ENCODE measurements at regions not wholly inside any gene's neighbourhood (a gene's known extent, or its start where the extent isn't known, plus 50 kb on each side); places are given as distances from the start of the nearest gene placed in this dataset.
"Not testable (repeated sequence)": the region's sequence is repeated elsewhere in the genome, so short reads cannot be mapped to it uniquely, and the experiment has no call there.

DNA sequence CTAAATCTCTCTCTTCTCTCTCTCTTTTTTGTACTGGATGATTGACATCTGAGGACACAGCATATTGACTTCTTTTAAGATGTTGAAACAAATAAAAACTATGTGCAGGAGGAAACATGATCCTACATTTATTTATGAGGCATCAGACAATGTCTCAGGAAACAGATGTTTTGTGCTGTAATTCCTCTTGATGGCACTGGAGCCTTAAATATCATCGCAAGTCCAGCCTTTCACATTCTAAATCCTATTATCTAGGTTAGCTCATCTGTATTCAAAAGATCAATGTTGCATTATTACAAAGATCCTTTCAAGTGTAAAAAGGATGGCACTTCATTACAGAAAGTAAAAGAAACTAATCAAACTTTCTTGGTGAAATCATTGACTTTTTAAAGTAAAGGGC is 63.9 kb downstream of the MAT2B start:
- no CpG with 5 or more reads among the region's 1 CpG for WGBS (ENCODE audit: insufficient coverage, low lambda C conversion rate)
- H3K36me3 ChIP-seq (ENCODE audit: control insufficient read depth, insufficient read depth, low read length), result no peaks in the 10 kb centered on the region
- no peak for DNase-seq

DNA sequence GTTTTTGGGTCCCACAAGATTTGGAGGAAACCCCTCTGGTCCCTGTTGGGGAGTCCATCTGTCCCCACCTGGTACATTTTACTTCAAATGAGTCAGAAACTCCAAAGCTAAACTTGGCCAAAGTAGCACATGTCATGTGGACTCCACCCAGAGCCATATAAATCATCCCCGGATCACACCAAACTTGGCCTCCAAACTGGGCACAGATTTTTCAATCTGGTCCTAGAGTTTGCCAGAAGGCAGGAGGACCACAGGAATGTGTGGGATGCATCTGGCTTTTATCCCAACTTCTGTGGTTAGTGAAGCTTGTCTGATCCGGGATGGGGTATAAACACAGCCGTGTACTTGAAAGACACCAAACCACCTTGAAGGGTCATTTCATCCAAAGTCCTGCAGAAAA is 66.3 kb downstream of the MAT2B start:
- no peak overlapping the region for H3K27ac ChIP-seq (ENCODE audit: low read length)
- peaks cover 11% of the 10 kb centered on the region for H3K27me3 ChIP-seq (ENCODE audit: control insufficient read depth, insufficient read depth, low read length)
- DNase-seq, result no peak
- H3K9me3 ChIP-seq (ENCODE audit: control insufficient read depth, low read depth, low read length), result no peaks in the 10 kb centered on the region
- H3K36me3 ChIP-seq (ENCODE audit: control insufficient read depth, insufficient read depth, low read length), result no peaks in the 10 kb centered on the region
- no peaks in the 10 kb centered on the region for H3K4me1 ChIP-seq (ENCODE audit: control insufficient read depth, insufficient read depth, low read length)
- 60% methylated on average over 1 of the region's 3 CpGs for WGBS (ENCODE audit: insufficient coverage, low lambda C conversion rate)
- H3K4me3 ChIP-seq (ENCODE audit: low read length), result no peak overlapping the region

More for the DNA sequence above, 63.9 kb downstream of the MAT2B start:
- Histone ChIP-seq H3K4me1 (ENCODE audit: control insufficient read depth, insufficient read depth, low read length) (peaks cover 4% of the 10 kb centered on the region), H3K27ac (ENCODE audit: low read length) (no peak overlapping the region), H3K9me3 (ENCODE audit: control insufficient read depth, low read depth, low read length) (no peaks in the 10 kb centered on the region), H3K27me3 (ENCODE audit: control insufficient read depth, insufficient read depth, low read length) (peaks cover 28% of the 10 kb centered on the region), H3K4me3 (ENCODE audit: low read length) (no peak overlapping the region)

DNA sequence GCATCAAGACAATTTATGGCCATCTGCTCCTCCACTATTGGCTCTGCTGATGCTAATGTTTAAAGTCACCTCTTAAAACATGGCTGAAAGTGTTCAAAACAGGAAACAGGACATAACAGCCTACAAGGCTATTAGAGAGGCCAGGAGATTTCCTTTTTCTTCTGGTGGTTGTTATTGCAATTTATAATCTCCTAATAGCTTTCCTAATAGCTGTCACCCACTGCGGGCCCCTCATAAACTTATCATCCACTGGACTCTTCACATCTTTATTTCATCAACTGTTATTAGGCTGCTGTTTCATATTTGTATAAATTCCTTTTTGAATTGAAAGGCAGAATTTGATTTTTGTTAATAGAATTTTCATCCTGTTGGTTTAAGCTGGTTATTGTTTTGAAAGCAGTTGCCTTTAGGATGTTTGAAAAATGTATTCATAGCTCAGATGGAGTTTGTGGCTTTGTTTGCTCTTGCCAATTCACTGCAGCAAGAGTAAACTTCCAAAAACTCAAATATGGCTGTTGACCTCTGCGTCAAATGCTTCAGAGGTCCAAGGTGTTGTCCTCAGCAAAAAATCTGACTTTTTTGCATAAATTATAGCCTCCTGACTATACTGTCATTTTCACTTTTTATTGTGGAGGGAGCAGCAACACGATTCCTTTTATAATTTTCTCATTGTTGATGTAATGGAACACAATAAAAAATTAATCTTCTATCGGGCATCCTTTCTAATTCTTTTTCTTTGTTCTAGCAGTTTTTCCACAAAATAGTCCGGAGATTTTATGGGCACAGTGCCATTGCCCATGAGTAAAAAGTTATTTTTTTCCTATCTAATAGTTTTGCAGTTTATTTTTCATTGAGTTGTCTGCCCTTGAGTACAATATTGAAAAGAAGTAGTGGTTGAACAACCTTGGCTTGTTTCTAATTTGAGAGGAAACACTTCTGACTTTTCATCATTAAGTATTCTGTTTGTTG is 69.3 kb downstream of the MAT2B start:
- no peak overlapping the region for H3K27ac ChIP-seq (ENCODE audit: low read length)
- no peaks in the 10 kb centered on the region for H3K4me1 ChIP-seq (ENCODE audit: control insufficient read depth, insufficient read depth, low read length)
- no peaks in the 10 kb centered on the region for H3K27me3 ChIP-seq (ENCODE audit: control insufficient read depth, insufficient read depth, low read length)
- no peaks in the 10 kb centered on the region for H3K36me3 ChIP-seq (ENCODE audit: control insufficient read depth, insufficient read depth, low read length)
- DNase-seq, result no peak
- H3K4me3 ChIP-seq (ENCODE audit: low read length), result no peak overlapping the region
- H3K9me3 ChIP-seq (ENCODE audit: control insufficient read depth, low read depth, low read length), result no peaks in the 10 kb centered on the region
- 83% methylated on average over 2 of the region's 5 CpGs for WGBS (ENCODE audit: insufficient coverage, low lambda C conversion rate)

DNA sequence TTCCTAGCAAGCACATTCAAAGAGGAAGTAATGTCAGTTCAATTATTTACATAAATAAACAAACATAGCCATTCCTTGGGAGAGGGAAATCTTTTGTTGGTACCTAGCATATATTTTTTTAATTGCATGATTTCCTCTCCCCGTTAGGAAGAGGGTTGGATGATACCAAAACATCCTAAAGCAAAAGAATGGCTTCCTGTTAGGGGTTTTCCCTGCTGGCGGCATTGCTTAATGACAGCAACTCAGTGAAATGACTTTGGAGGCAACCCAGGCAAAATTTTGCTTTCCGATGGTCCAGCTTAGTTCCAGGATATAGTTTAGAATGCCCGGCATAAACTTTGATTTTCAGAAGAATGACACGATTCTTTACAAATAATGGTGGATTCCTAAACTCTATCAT is 73.2 kb downstream of the MAT2B start:
- Histone ChIP-seq H3K36me3 (ENCODE audit: control insufficient read depth, insufficient read depth, low read length) (no peaks in the 10 kb centered on the region), H3K4me3 (ENCODE audit: low read length) (no peak overlapping the region), H3K9me3 (ENCODE audit: control insufficient read depth, low read depth, low read length) (no peaks in the 10 kb centered on the region), H3K27ac (ENCODE audit: low read length) (no peak overlapping the region), H3K4me1 (ENCODE audit: control insufficient read depth, insufficient read depth, low read length) (no peaks in the 10 kb centered on the region), H3K27me3 (ENCODE audit: control insufficient read depth, insufficient read depth, low read length) (no peaks in the 10 kb centered on the region)
- no CpG with 5 or more reads among the region's 5 CpGs for WGBS (ENCODE audit: insufficient coverage, low lambda C conversion rate)
- DNase-seq, result no peak

DNA sequence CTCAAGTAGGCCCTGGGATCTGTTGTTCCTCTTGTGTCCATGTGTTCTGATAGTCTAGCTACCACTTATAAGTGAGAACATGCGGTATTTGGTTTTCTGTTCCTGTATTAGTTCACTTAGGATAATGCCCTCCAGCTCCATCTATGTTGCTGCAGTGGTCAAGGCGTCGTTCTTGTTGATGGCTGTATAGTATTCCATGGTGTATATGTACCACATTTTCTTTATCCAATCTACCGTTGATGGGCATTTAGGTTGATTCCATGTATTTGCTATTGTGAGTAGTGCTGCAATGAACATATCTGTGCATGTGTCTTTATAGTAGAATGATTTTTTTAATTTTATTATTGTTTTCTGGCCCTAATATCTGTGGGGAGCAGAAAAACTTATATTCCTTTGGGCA is 74.3 kb downstream of the MAT2B start:
- H3K4me3 ChIP-seq (ENCODE audit: low read length), result no peak overlapping the region
- WGBS (ENCODE audit: insufficient coverage, low lambda C conversion rate), result no CpG with 5 or more reads among the region's 4 CpGs
- H3K9me3 ChIP-seq (ENCODE audit: control insufficient read depth, low read depth, low read length), result peaks cover 4% of the 10 kb centered on the region
- no peaks in the 10 kb centered on the region for H3K4me1 ChIP-seq (ENCODE audit: control insufficient read depth, insufficient read depth, low read length)
- no peaks in the 10 kb centered on the region for H3K36me3 ChIP-seq (ENCODE audit: control insufficient read depth, insufficient read depth, low read length)
- DNase-seq, result no peak
- no peaks in the 10 kb centered on the region for H3K27me3 ChIP-seq (ENCODE audit: control insufficient read depth, insufficient read depth, low read length)
- no peak overlapping the region for H3K27ac ChIP-seq (ENCODE audit: low read length)

DNA sequence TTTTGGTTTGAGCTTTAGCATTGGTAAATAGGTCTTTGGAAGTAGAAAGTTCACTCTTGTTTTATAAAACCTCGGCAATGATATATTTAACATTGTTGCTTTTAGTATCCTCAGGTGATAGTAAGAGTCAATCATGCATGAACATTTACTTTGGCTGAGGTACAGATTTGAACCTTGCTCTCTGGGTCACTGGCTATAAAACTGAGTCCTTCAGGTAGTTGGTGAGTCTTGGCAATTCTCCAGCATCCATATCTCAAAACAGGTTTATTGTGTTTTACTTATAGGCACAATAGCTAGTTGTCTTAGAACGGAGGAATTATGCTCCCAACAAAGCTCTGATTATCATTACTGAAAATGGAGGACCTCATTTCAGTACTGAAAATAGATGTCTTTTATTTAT is 75.1 kb downstream of the MAT2B start:
- Histone ChIP-seq H3K9me3 (ENCODE audit: control insufficient read depth, low read depth, low read length) (peaks cover 4% of the 10 kb centered on the region), H3K36me3 (ENCODE audit: control insufficient read depth, insufficient read depth, low read length) (no peaks in the 10 kb centered on the region), H3K27ac (ENCODE audit: low read length) (no peak overlapping the region), H3K4me1 (ENCODE audit: control insufficient read depth, insufficient read depth, low read length) (no peaks in the 10 kb centered on the region), H3K27me3 (ENCODE audit: control insufficient read depth, insufficient read depth, low read length) (no peaks in the 10 kb centered on the region), H3K4me3 (ENCODE audit: low read length) (no peak overlapping the region)
- WGBS (ENCODE audit: insufficient coverage, low lambda C conversion rate), result no CpG with 5 or more reads among the region's 2 CpGs
- DNase-seq, result peak; percentile 87 to 96

DNA sequence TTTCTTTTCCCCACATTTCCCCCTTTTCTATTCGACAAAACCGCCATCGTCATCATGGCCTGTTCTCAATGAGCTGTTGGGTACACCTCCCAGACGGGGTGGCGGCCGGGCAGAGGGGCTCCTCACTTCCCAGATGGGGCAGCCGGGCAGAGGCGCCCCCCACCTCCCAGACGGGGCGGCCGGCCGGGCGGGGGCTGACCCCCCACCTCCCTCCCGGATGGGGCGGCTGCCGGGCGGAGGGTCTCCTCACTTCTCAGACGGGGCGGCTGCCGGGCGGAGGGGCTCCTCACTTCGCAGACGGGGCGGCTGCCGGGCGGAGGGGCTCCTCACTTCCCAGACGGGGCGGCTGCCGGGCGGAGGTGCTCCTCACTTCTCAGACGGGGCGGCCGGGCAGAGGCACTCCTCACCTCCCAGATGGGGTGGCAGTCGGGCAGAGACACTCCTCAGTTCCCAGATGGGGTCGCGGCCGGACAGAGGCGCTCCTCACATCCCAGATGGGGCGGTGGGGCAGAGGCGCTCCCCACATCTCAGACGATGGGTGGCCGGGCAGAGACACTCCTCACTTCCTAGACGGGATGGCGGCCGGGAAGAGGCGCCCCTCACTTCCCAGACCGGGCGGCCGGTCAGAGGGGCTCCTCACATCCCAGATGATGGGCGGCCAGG is 78.2 kb downstream of the MAT2B start:
- no CpG with 5 or more reads among the region's 50 CpGs for WGBS (ENCODE audit: insufficient coverage, low lambda C conversion rate)
- H3K36me3 ChIP-seq (ENCODE audit: control insufficient read depth, insufficient read depth, low read length); H3K9me3 ChIP-seq (ENCODE audit: control insufficient read depth, low read depth, low read length); H3K4me1 ChIP-seq (ENCODE audit: control insufficient read depth, insufficient read depth, low read length); H3K27me3 ChIP-seq (ENCODE audit: control insufficient read depth, insufficient read depth, low read length); DNase-seq; H3K4me3 ChIP-seq (ENCODE audit: low read length); H3K27ac ChIP-seq (ENCODE audit: low read length): not testable (repeated sequence)

DNA sequence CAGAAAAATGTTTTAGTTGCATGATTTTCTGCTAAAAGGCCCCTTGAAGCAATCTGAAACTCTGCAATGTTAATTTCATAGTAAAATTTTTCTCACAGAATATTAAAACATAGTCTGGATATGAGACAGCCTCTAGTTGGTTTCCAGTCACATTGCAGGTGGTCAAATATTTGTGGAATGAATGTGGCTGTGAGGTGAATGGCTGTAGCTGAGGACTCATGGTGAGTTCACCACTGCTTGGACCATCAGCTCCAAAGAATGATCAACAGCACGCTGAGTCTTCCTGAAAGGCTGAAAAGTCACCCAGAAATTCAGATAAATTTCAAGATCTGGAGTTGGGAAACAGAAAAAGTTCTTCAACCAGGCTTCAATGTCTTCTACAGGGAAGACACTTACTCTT is 79.8 kb downstream of the MAT2B start:
- Histone ChIP-seq H3K27me3 (ENCODE audit: control insufficient read depth, insufficient read depth, low read length) (no peaks in the 10 kb centered on the region), H3K36me3 (ENCODE audit: control insufficient read depth, insufficient read depth, low read length) (no peaks in the 10 kb centered on the region), H3K4me3 (ENCODE audit: low read length) (no peak overlapping the region), H3K9me3 (ENCODE audit: control insufficient read depth, low read depth, low read length) (peaks cover 4% of the 10 kb centered on the region), H3K27ac (ENCODE audit: low read length) (no peak overlapping the region), H3K4me1 (ENCODE audit: control insufficient read depth, insufficient read depth, low read length) (no peaks in the 10 kb centered on the region)
- no CpG with 5 or more reads among the region's 1 CpG for WGBS (ENCODE audit: insufficient coverage, low lambda C conversion rate)
- DNase-seq, result no peak

DNA sequence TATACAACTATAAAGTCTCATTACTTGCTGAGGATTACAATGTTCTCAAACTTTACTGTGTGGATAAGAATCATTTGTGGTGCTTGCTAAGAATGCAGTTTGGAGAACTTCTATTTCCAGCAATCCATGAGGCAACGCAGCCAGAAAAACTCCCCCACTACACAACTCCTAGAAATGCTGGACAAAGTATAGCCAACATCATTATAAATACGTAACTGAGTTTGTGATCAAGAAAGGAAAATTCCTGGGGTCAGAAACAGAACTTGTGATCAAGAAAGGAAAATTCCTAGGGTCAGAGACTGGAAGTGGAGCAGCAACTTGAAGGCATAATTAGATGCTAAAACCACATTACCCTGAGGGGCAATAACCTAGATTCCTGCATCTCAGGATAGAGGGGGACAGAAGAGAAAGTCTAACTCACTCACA is 81.1 kb downstream of the MAT2B start:
- WGBS (ENCODE audit: insufficient coverage, low lambda C conversion rate), result no CpG with 5 or more reads among the region's 2 CpGs
- Histone ChIP-seq H3K4me3 (ENCODE audit: low read length) (no peak overlapping the region), H3K27ac (ENCODE audit: low read length) (no peak overlapping the region), H3K4me1 (ENCODE audit: control insufficient read depth, insufficient read depth, low read length) (no peaks in the 10 kb centered on the region), H3K9me3 (ENCODE audit: control insufficient read depth, low read depth, low read length) (peaks cover 4% of the 10 kb centered on the region), H3K27me3 (ENCODE audit: control insufficient read depth, insufficient read depth, low read length) (no peaks in the 10 kb centered on the region), H3K36me3 (ENCODE audit: control insufficient read depth, insufficient read depth, low read length) (no peaks in the 10 kb centered on the region)
- DNase-seq, result no peak

DNA sequence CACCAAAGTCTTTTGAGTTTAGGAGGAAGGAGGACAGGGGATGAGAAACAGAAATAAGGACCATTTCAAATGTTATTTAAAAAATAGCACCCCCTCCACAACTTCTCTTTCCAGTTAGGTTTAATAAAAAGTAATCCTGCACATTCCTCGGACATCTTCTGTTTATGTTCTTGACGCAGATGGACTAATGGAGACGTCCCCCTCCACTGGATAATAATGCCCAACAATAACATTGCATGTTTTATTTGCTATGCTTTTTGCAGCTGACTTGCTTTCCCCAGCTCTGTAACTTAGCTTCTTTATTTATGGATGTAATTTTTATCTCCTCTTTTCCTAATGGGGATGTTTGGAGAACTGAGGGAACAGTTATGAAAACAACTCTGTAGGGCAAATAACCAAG is 89.5 kb downstream of the MAT2B start:
- Histone ChIP-seq H3K9me3 (ENCODE audit: control insufficient read depth, low read depth, low read length) (no peaks in the 10 kb centered on the region), H3K4me3 (ENCODE audit: low read length) (no peak overlapping the region), H3K4me1 (ENCODE audit: control insufficient read depth, insufficient read depth, low read length) (no peaks in the 10 kb centered on the region), H3K27ac (ENCODE audit: low read length) (no peak overlapping the region), H3K36me3 (ENCODE audit: control insufficient read depth, insufficient read depth, low read length) (no peaks in the 10 kb centered on the region), H3K27me3 (ENCODE audit: control insufficient read depth, insufficient read depth, low read length) (peaks cover 2% of the 10 kb centered on the region)
- no peak for DNase-seq
- WGBS (ENCODE audit: insufficient coverage, low lambda C conversion rate), result 80% methylated on average over 1 of the region's 3 CpGs
